HG03135 (cell line): ENCODE measurements at regions not wholly inside any gene's neighbourhood (a gene's known extent, or its start where the extent isn't known, plus 50 kb on each side); places are given as distances from the start of the nearest gene placed in this dataset.
"Not testable (repeated sequence)": the region's sequence is repeated elsewhere in the genome, so short reads cannot be mapped to it uniquely, and the experiment has no call there.

Experiments used
- ATAC-seq: cut with Tn5 transposase; IDR thresholded peaks from one replicate; pipeline ENCODE4 v1.9.1; 2021; ENCODE audit warnings: mild to moderate bottlenecking, moderate library complexity; ENCODE audit not compliant: unreplicated experiment

DNA sequence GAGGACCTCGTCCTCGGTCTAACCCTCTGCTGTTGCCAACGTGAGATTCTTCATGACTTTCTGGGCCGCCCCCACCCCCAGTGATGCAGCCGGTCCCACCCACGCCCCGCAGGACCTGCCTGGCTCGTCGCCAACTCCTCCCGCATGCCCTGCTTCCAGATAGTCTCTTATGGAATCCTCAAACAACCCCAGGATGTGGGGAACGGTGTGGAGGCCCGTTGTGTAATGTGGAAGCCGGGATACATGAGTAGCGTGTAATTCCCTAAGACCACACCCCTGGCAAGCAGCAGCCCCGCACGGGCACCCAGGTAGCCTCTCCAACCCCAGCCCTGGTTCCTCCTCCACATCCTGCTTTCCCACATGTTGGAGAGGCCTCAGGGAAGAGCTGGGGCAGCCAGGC is 275.9 kb downstream of the C16orf95 start:
- ATAC-seq = no peak

DNA sequence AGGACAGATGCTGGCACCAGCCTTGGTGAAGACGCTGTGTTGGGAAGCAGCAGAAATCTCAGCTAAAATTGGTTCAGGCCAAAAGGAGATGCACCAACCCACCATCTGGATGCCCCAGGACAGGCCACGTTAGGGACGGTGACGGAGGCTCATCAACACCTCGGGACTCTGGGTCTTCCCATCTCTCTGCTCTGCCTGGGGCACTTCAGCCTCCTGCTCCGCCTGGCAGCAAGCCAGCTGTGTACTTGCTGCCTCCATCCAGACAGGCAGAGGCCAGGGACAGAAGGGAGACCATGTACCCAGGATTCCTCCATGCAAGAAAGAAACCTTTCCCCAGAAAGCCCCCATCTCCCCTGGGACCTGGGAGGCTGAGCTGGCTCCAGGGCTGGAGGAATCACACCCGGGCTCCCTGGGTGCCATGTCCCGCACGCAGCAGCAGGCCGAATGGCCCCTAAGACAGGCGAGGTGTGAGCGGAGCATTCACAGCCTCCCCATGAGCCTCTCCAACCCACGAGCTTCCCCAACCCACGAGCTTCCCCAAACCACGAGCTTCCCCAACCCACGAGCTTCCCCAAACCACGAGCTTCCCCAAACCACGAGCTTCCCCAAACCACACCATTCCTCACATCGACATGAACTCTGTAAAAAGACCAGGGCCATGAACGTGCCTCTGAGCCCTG is 274.5 kb downstream of the C16orf95 start:
- ATAC-seq = no peak

DNA sequence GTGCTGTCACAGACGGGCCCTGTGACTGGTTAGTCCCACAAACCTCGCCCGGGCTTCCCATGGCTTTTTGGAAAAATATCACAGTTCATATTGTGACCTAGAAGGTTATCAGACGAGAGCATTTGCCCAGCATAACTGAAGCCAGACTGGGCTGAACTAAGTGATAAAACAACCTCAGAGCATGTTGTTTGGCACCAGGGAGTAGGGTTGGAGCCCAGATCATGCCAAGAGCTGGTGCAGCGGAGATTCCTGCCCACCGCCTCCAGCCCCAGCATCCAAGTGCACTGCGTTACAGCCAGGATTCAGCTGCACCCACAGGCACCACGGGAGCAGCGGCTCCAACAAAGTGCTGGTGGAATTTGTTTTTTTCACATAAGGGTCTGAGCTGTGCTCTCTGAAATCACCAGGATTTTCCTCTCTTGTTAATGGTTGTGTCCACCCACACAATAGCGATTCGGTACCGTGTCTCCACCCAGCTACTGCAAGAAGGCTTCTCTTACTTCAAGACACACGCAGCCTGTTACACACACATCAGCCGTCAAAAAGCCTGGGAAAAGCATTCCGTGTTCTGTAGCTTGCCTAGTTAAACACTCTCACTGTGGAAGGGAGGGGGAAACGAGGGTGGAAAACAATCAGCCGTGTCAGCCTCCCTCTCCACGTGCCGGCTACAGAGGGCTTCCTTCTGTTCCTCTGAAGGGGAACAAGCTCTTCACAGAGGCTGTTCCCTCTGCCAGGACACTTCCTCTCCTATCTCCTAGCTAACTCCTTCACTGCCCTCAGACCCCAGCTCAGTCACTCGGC is 273.8 kb downstream of the C16orf95 start:
- ATAC-seq = no peak

DNA sequence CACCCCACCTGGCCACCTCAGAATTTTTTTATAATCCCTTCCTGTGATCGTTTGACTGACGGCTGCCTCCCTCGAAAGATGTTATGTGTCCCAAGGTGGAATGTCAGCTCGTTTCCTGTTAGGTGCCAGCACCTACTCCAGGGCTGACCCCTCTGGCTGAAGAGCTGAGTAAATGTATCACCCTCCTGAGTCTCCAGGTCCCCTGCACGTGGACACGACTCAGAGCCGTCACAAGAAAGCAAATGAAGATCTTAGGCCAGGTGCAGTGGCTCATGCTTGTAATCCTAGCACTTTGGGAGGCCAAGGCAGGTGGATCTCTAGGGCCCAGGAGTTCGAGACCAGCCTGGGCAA is 273.2 kb downstream of the C16orf95 start:
- ATAC-seq = no peak

DNA sequence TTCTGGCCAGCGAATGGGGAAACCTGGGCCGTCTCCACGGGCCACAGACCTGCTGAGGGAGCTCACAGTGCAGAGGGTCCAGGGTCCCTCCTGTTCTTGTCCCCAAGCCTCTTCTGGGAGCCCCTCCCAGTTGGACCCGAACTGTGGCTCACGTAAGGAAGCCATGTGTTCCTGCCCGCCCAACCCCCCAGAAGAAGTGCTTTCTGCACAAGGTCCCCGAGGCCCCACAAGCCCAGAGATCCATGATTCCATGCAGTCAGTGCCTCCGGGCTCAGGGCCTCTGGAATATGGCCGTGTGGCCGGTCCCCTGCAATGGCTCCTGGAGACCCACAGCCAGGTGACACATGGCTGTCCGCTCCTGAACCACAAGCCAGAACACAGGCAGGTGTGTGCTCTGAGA is 272.4 kb downstream of the C16orf95 start:
- ATAC-seq = no peak

DNA sequence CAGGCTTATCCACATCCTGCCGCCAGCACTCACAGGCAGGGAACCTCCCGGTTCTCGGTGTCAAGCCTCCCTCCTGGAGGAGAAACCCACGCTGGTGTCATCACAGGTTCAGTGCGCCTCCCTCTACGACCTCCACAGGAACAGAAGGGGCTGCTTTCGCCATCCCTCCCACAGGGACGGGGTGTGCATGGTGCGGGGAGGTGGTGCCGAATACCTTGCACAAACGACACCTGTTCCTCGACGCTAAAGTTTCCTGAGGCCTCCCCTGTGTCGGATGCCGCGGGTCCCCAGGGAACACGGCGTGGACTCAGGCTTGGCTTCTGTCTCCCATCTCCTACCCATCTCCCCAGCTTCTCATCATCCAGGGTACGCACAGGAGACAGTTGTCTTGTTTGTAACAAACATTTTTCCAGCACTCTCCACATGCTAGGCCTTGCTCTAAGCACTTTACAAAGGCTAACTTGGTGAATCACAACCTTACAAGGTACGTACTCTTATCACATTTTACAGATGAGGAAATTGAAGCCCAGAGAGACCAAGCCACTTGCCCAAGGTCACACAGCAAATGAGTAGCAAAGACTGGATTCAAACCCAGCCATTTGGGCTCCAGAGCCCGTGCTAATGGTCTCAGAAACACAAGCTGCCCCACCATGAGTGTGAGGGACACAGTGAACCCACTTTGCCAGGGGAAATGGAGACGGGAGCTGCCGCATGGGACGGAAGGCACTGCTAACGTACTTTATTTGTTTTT is 271.6 kb downstream of the C16orf95 start:
- no peak for ATAC-seq

DNA sequence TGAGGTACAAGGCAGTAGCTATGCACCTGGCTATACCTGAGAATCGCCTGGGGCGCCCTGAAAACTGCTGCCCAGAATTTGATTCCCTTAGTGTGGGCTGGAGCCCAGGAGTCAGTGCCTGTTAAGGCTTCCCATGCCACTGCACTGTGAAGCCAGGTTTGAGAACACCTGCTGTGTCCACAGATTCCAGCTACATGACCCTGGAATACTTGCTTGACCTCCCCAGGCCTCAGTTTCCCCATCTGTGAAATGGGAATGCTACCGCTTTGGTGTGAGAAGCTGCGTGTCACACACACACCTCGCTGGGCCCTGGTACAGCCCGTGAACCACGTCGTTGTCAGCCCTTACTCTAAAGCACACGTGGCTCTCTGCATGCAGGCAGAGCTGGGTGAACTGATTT is 271.0 kb downstream of the C16orf95 start:
- no peak for ATAC-seq

DNA sequence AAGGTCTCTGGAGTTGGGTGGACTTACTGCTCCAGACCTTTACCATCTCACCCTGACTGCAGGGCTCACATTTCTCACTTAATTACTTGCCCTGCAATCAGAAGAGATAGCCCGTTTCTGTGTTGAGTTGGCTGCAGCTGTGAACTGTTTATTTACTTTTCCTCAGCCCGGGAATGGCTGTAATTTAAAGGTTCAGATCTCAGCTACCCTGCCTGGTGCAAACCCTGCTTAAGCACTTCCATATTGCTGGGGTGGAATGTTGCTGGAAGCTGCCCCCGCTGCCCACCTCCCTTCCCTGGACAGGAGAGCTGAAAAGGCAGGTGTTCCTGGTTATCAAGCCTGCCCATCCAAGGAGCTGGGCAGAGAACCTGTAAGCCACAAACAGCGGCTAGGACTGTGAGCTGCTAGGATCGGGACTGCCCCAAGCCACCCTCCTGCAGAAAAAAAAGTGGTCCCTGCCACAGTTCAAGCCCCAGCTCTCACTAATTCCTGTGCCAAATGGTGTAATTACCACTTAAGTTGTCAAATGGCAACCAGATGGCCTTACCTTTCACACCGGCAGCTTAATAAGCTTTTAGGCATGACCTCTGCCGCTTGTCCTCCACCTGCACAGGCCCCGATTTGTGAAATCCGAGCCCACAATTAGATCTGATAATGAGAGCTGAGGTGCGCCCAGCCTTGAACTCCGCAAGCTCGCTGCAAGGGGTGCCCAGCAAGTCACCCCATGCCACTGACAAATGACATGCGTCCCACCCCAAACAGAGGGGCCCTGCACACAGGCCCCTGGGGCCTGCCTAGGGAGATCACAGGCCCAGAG is 269.8 kb downstream of the C16orf95 start:
- no peak for ATAC-seq

DNA sequence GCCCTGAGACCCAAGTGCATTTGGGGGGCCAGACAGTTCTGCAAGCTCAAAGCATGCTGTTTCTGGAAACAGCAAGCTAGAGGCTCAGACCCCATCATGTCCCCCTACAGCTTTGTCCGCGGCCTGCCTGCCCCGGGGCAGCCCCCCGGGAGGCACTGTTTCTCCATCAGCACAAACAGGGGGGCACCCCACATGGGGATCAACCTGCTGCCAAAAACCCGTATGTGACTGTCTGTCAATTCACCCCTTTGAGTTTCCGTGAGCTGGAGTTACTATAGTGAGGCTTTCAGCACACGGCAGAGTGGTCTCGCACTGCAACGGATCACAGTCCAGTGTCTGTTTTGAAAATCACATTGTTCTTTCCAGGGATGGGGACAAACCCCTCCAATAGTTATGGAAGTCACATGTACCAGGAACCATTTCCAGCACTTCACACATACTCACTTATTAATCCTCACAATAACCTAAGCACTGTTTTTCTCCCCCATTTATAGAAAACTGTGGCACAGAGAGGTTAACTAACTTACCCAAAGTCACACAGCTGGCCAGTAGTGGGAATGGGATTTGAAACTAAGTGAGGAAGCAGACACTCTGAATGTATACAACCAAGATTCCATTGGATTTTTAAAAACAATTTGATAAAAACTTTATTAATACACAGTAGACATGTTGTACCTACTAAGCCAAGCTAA is 269.0 kb downstream of the C16orf95 start:
- no peak for ATAC-seq

DNA sequence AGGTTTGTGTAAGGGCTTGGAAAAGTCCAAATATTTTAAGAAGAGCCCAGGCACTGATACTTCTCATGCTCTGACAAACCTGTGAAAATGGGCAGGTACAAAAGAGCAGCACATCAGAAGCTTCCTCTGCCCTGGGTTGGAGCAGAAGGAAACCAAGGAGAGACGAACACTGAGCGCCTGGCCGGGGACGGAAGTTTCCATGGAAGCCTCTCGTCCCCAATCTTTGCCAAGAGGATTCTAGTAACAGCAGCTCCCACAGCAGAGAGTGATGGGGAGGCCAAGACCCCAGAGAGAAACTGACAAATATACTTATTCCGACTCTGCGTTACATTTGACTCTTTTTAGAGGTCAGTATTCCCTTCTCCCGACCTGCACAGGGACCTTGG is 268.5 kb downstream of the C16orf95 start:
- no peak for ATAC-seq

DNA sequence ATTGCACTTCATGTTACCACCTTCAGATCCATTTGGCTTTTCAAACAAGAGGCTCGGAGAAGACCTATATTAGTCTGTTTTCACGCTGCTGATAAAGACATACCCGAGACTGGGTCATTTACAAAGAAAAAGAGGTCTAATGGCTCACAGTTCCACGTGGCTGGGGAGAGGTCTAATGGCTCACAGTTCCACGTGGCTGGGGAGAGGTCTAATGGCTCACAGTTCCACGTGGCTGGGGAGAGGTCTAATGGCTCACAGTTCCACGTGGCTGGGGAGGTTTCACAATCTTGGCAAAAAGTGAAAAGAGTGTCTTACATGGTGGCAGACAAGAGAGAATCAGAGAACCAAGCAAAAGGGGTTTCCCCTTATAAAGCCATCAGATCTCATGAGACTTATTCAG is 268.0 kb downstream of the C16orf95 start:
- ATAC-seq = not testable (repeated sequence)

DNA sequence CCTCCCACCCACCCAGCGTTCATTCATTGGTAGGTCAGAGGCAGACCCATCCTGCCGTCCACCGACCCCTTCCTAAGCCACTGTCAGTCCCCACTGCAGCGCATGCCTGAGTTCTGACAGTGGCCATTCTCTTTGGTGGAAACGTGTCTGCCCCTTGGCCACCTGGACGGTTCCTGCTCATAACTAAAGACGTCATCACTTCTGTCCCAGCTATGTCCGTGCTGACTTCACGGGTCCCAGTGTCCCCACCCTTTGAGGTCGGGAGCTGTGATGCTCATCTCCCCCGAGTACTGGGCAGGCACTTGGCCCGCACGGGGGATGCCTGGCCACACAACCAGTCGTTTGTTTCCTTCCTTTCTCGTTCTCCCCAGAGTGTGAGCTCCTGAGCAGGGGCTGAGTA is 267.1 kb downstream of the C16orf95 start:
- ATAC-seq = no peak

DNA sequence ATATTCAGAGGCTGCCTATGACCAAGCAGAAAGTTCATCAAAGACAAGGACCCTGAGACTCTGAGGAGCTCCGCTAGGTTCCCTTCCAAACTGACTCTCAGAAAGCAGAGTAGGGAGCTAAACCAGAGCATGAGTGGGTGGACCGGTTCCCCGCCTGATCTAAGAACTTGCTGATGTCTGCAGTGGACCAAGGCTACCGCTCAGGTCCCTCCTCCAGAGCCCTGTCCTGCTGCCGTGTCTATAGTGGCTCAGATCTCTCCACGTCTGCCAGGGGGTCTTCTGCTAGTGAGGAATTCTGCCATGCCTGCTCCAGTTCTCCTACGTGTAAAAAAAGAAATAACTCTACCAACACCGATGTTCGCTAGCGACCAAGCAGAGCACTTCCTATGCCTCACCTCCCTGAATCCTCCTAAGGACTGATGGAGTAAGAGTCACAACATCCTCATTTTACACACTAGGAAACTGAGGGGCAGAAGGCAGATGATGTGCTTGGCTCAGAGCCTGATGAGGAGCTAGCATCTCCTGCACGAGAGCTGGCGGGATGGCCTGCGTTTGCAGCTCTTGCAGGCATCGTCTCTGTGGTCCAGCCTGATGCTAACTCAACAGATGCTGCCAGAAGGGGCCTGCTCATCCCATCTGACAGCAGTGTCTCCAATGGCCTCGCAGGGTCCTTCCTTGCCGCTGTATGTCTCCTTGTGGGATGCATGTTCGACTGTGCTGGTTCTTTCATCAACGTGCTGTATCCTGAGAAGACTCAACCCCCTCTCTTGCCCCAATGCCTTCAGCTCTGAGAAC is 265.5 kb downstream of the C16orf95 start:
- ATAC-seq = no peak

DNA sequence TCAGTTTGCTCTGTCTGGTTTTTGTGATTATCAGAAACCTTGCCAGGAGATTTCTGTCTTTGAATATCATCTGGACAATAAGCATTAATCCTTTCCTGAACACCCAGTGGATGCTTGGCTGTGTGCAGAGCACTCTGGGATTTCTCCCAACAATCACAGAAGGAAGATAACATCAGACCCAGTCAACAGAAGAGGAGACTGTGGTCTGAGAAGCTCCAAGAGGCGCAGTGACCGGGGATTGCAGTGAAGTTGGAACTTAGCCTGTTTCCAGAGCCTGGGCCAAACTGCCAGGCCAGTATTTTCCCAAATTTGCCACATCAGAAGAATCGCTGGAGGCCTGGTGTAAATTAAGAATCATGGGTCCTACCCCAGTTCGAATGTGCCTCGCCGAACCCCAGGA is 264.7 kb downstream of the C16orf95 start:
- no peak for ATAC-seq

DNA sequence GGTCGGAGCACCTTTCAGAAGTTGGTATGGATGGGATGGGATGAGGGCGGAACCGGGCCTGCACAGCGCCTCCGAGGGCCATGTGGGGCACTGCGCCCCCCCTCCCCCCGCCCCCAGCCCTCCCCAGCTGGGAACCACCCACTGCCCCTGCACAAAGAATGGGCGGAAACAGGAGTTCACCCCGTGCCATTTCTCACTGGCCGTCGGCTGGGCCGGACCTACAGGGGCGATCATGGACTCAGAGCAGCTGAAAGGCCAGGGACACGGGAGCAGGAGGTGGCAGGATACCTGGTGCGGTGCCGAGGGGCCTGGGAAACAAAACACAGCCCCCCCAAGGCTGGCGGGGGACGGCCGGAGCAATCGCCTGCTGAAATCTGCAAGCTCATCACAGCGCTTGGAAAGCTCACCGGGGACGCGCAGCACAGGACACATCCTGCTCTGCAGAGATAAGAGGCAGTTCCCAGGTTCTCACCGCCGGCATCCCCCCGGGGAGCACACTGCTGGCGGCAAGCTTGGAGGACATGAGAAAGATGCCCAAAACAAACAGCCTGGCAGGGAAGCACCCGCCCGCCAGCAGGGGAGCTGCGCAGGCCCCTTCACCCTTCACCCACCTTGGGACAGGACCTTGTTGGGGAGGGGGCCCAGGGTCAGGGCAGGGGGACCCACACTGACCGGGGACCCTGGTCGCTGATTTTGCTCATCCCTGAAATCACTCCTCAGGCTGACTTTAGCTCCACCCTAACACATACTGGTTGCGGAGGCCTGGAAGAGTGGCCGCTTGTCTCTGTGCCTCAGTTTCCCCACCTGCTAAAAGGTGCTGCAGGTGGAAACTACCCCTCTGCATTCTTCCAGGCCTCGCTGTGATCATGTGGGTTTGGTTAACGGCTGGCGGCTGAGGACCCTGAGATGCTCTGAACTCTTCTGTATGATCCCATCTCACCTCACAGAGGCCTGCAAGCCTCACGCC is 263.9 kb downstream of the C16orf95 start:
- ATAC-seq = no peak

DNA sequence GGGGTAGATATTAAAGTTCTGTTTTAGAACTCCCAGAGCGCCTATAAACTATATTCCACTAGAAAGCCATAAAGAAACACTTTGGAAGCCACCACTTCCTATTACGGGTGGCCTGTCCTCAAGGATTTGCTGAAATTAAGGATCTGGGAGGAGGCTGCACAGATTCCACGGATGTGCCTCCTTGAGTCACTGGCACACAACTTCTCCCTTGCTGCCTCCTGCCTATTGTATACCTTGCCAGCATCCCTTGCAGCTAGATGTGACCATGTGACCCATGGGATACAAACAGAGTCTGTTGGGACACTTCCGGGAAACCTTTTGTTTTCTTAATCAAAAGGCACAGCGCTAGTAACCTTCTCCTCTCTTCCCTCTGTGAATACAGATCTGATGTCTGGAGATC is 263.0 kb downstream of the C16orf95 start:
- no peak for ATAC-seq

DNA sequence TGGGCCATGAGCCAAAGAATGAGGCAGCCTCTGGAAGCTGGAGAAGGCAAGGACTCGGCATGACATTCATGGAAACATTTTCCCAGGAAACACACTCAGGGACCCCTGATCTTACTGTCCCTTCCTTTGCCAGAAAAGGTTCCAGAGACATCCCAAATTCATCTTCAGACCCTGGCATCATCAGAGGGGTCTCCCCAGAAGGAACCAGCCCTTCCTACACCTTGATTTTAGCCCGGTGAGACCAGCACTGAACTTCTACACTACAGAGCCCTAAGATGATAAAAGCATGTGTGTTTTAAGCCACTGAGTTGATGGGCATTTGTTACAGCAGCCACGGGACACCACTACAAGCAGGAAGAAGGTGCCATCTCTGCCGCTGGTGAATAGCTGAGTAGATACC is 262.3 kb downstream of the C16orf95 start:
- ATAC-seq = no peak

DNA sequence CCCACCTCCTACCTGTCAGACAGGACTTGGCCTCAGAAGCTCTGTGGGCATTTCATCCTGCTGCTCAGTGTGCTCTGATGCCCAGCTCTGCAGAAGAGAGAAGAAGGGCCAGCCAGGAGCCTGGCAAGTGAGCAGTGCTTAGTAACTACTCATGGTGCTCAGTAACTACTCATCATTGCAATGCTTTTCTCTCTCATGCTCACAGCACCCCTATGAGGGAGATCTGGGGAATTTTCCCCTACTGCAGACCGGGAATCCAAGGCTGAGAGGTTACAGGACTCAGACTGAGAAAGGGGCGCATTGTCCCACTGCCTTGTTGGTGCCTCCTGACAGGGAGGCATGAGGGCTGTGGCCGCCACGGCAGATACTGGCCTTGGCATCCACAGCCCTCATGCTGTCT is 261.1 kb downstream of the C16orf95 start:
- ATAC-seq = no peak

DNA sequence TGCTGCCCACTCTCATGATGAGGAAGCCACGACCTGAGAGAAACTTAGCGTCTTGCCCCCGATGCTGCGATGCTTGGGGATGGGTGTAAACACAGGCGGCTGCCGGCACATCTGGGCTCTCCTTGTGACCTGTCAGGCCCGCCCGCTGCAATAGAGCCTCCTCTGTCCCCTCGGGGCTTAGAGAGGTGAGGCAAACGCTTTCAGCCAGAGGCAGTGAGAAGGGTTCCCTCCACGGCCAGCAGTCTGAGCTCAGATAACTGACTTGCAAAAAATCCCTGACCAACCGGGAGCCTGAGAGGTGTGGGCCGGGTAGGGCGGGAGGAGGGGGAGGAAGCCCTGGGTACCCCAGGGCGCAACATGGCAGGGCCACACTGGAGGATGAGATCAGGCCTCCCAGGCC is 260.6 kb downstream of the C16orf95 start:
- no peak for ATAC-seq
